GM23338 (cell line): ENCODE measurements at regions not wholly inside any gene's neighbourhood (a gene's known extent, or its start where the extent isn't known, plus 50 kb on each side); places are given as distances from the start of the nearest gene placed in this dataset.

Source experiments
- ATAC-seq: fragments of 200-7000 bp; cut with Tn5 transposase; 3 replicates; pipeline ENCODE4 v1.9.1; 2020
- DNase-seq: peaks from one replicate; pipeline ENCODE4 v3.0.0-alpha.2; 2015; ENCODE audit warnings: low spot score
- H2AFZ ChIP-seq: fragments of 200-600 bp; sonication (generic); 2 replicates; pipeline ENCODE4 v1.8.0; 2016; ENCODE audit warnings: antibody characterized with exemption, mild to moderate bottlenecking, moderate library complexity
- H3F3A ChIP-seq: fragments of 200-600 bp; sonication (generic); replicated peaks from 2 replicates; pipeline ENCODE4 v1.8.0; 2017; ENCODE audit warnings: antibody characterized with exemption, mixed run types, low read depth
- H3K27ac ChIP-seq: fragments of 200-600 bp; sonication (generic); 2 replicates; pipeline ENCODE4 v1.6.1; 2016; ENCODE audit warnings: low read depth
- H3K27me3 ChIP-seq: fragments of 200-600 bp; sonication (generic); 2 replicates; pipeline ENCODE4 v1.8.0; 2016; ENCODE audit warnings: mild to moderate bottlenecking, mixed run types, moderate library complexity; ENCODE audit not compliant: insufficient read depth
- H3K36me3 ChIP-seq: fragments of 200-600 bp; sonication (generic); 2 replicates; pipeline ENCODE4 v1.8.0; 2016; ENCODE audit warnings: mild to moderate bottlenecking; ENCODE audit not compliant: insufficient read depth
- H3K4me1 ChIP-seq: fragments of 200-600 bp; sonication (generic); 2 replicates; pipeline ENCODE4 v1.8.0; 2016; ENCODE audit warnings: mild to moderate bottlenecking, moderate library complexity; ENCODE audit not compliant: insufficient read depth
- H3K4me2 ChIP-seq: fragments of 200-600 bp; sonication (generic); 2 replicates; pipeline ENCODE4 v1.7.1; 2017; ENCODE audit warnings: mixed run types
- H3K4me3 ChIP-seq: fragments of 200-600 bp; sonication (generic); 2 replicates; pipeline ENCODE4 v1.6.1; 2016; ENCODE audit warnings: mixed run types
- H3K79me2 ChIP-seq: fragments of 200-600 bp; sonication (generic); replicated peaks from 2 replicates; pipeline ENCODE4 v1.8.0; 2017; ENCODE audit warnings: mild to moderate bottlenecking; ENCODE audit not compliant: insufficient read depth
- H3K9me2 ChIP-seq: fragments of 200-600 bp; sonication (generic); 2 replicates; pipeline ENCODE4 v1.8.0; 2017; ENCODE audit not compliant: insufficient read depth
- H4K20me1 ChIP-seq: fragments of 200-600 bp; sonication (generic); replicated peaks from 2 replicates; pipeline ENCODE4 v1.8.0; 2017; ENCODE audit warnings: mild to moderate bottlenecking; ENCODE audit not compliant: insufficient read depth
- H3K27ac Mint-ChIP-seq: 2 replicates; pipeline ENCODE4 v1.8.0; 2020; ENCODE audit warnings: inconsistent platforms, mild to moderate bottlenecking, moderate library complexity, mixed read lengths
- H3K27me3 Mint-ChIP-seq: 3 replicates; pipeline ENCODE4 v1.8.0; 2022; ENCODE audit warnings: low read depth, mild to moderate bottlenecking, moderate library complexity, mixed read lengths, inconsistent platforms; ENCODE audit not compliant: insufficient read depth, poor library complexity
- H3K36me3 Mint-ChIP-seq: 3 replicates; pipeline ENCODE4 v1.8.0; 2021; ENCODE audit warnings: low read depth, mild to moderate bottlenecking, inconsistent platforms, moderate library complexity, mixed read lengths
- H3K4me1 Mint-ChIP-seq: 3 replicates; pipeline ENCODE4 v1.8.0; 2020; ENCODE audit warnings: mild to moderate bottlenecking, inconsistent platforms, mixed read lengths
- H3K4me3 Mint-ChIP-seq: 3 replicates; pipeline ENCODE4 v1.8.0; 2021; ENCODE audit warnings: moderate library complexity, mild to moderate bottlenecking, inconsistent platforms, mixed read lengths
- H3K9me3 Mint-ChIP-seq: 3 replicates; pipeline ENCODE4 v1.8.0; 2020; ENCODE audit warnings: moderate library complexity, mild to moderate bottlenecking, inconsistent platforms, mixed read lengths
- CREB1 ChIP-seq: fragments of 250-450 bp; sonication (Bioruptor Pico); IDR thresholded peaks from 2 replicates; pipeline ENCODE4 v1.5.0; 2020; ENCODE audit warnings: low read depth, mild to moderate bottlenecking, moderate library complexity
- CTCF ChIP-seq, 2 experiments: fragments of 200-600 bp in 1 of 2; sonication (generic) in 1 of 2; conservative IDR thresholded peaks; 2 replicates each; pipeline versions ENCODE4 v1.5.1 to v1.6.1; 2016 to 2017; ENCODE audit warnings: antibody characterized with exemption in 2 of 2, low read depth in 2 of 2, mild to moderate bottlenecking in 2 of 2, moderate library complexity in 1 of 2
- ETS1 ChIP-seq: IDR thresholded peaks from 2 replicates; pipeline ENCODE4 v1.6.1; 2016; ENCODE audit warnings: antibody characterized with exemption
- EZH2 ChIP-seq: fragments of 200-600 bp; sonication (generic); IDR thresholded peaks from one replicate; pipeline ENCODE4 v1.8.0; 2017; ENCODE audit warnings: antibody characterized with exemption, mild to moderate bottlenecking, low read depth; ENCODE audit not compliant: unreplicated experiment
- EZH2phosphoT487 ChIP-seq: fragments of 200-600 bp; sonication (generic); IDR thresholded peaks from one replicate; pipeline ENCODE4 v1.8.1; 2018; ENCODE audit warnings: antibody characterized with exemption; ENCODE audit not compliant: unreplicated experiment
- JUNB ChIP-seq: IDR thresholded peaks from one replicate; pipeline ENCODE4 v1.6.1; 2016; ENCODE audit warnings: antibody characterized with exemption; ENCODE audit not compliant: unreplicated experiment
- NANOG ChIP-seq: IDR thresholded peaks from 2 replicates; pipeline ENCODE4 v1.6.1; 2016; ENCODE audit warnings: antibody characterized with exemption, borderline replicate concordance
- POLR2AphosphoS5 ChIP-seq: IDR thresholded peaks from 2 replicates; pipeline ENCODE4 v1.6.1; 2016; ENCODE audit warnings: antibody characterized with exemption, low read depth
- STAT1 ChIP-seq: IDR thresholded peaks from one replicate; pipeline ENCODE4 v1.6.1; 2016; ENCODE audit warnings: antibody characterized with exemption; ENCODE audit not compliant: unreplicated experiment
- ZNF114 ChIP-seq: fragments of 250-450 bp; sonication (Bioruptor Pico); IDR thresholded peaks from 2 replicates; pipeline ENCODE4 v1.5.0; 2020; ENCODE audit warnings: mild to moderate bottlenecking, moderate library complexity
- ZNF331 ChIP-seq: fragments of 250-450 bp; sonication (Bioruptor Pico); IDR thresholded peaks from 2 replicates; pipeline ENCODE4 v1.5.0; 2020; ENCODE audit warnings: low read depth, mild to moderate bottlenecking, moderate library complexity
- TF ChIP-seq, protein P1 (sequence below): IDR thresholded peaks from one replicate; pipeline ENCODE4 v1.6.1; 2018; ENCODE audit warnings: antibody characterized with exemption; ENCODE audit not compliant: unreplicated experiment

DNA sequence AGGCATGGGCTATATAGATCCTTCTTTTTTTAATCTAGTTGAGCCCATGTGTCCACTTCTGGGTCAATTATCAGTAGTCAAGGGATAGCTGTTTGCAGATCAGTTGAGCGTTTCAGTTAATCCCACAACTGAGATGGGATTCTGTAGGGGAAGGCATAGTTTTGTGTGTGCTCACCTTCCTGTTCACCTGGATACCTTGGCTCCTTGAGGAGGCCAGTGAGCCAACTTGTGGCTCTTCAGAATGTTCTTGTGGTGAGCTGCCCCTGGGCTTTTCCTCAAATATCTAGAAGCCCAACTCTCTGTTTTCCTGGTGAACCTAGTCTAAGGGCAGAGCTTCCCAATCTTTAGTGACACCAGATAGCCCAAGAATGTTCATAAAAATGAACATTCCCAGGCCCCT lies 302.9 kb upstream of the TBX3 start (continued):
- TF ChIP-seq, protein P1, sequence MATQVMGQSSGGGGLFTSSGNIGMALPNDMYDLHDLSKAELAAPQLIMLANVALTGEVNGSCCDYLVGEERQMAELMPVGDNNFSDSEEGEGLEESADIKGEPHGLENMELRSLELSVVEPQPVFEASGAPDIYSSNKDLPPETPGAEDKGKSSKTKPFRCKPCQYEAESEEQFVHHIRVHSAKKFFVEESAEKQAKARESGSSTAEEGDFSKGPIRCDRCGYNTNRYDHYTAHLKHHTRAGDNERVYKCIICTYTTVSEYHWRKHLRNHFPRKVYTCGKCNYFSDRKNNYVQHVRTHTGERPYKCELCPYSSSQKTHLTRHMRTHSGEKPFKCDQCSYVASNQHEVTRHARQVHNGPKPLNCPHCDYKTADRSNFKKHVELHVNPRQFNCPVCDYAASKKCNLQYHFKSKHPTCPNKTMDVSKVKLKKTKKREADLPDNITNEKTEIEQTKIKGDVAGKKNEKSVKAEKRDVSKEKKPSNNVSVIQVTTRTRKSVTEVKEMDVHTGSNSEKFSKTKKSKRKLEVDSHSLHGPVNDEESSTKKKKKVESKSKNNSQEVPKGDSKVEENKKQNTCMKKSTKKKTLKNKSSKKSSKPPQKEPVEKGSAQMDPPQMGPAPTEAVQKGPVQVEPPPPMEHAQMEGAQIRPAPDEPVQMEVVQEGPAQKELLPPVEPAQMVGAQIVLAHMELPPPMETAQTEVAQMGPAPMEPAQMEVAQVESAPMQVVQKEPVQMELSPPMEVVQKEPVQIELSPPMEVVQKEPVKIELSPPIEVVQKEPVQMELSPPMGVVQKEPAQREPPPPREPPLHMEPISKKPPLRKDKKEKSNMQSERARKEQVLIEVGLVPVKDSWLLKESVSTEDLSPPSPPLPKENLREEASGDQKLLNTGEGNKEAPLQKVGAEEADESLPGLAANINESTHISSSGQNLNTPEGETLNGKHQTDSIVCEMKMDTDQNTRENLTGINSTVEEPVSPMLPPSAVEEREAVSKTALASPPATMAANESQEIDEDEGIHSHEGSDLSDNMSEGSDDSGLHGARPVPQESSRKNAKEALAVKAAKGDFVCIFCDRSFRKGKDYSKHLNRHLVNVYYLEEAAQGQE, result no peak
- no peak for TF ChIP-seq JUNB
- TF ChIP-seq EZH2phosphoT487, result no peak
- TF ChIP-seq ZNF331 (CRISPR knock-in tag), result no peak
- no peak for TF ChIP-seq ETS1
- no peak for TF ChIP-seq ZNF114 (CRISPR knock-in tag)
- TF ChIP-seq CTCF (conservative IDR thresholded peaks at IDR 0.05; ENCODE audit: low read depth in 2 of 2), result no peak
- TF ChIP-seq STAT1, result no peak
- no peak for TF ChIP-seq NANOG
- no peak for TF ChIP-seq CREB1 (CRISPR knock-in tag)
- TF ChIP-seq POLR2AphosphoS5, result no peak

DNA sequence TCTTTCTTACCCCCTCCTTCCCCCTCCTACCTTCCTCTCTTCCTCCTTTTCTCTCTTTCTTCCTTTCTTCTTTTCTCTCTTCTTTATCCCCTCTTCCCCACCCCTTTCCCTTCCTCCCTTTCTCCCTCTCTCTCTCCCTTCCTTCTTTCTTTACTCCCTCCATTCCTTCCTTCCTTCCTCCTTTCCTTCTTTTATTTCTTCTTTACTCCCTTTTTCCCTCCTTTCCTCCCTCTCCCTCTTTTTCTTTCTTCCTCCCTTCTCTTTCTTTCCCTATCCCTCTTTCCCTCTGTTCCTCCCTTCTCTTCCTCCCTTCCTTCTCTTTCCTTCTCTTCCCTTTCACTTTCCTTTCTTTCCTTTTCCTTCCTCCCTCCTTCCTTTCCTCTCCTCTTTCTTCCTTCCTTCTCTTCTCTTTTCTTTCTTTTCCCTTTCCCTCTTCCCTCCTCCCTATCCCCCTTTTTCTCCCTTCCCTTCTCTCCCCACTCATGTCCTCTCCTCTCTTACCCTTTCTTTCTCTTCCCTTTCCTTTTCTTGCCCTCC lies 302.3 kb upstream of the TBX3 start:
- H3K27me3 ChIP-seq, result no peaks in the 10 kb centered on the region
- no peak overlapping the region for H3K4me2 ChIP-seq
- peaks cover 3% of the 10 kb centered on the region; the same call in 1 of the 3 replicates for H3K4me1 Mint-ChIP-seq
- H3K4me3 ChIP-seq, result no peak overlapping the region
- no peak overlapping the region for H3K4me3 Mint-ChIP-seq
- no peak overlapping the region for H2AFZ ChIP-seq
- no peaks in the 10 kb centered on the region; the same call in 1 of the 3 replicates for H3K9me3 Mint-ChIP-seq
- H3K79me2 ChIP-seq, result no peaks in the 10 kb centered on the region
- no peak for DNase-seq
- H3K9me2 ChIP-seq, result no peaks in the 10 kb centered on the region
- H3K36me3 ChIP-seq, result no peaks in the 10 kb centered on the region
- H3K4me1 ChIP-seq, result no peaks in the 10 kb centered on the region
- H3F3A ChIP-seq, result no peaks in the 10 kb centered on the region
- H4K20me1 ChIP-seq, result no peaks in the 10 kb centered on the region
- no peak overlapping the region for H3K27ac Mint-ChIP-seq
- ATAC-seq, result no peak
- no peak overlapping the region for H3K27ac ChIP-seq
- no peaks in the 10 kb centered on the region for H3K27me3 Mint-ChIP-seq
- no peaks in the 10 kb centered on the region for H3K36me3 Mint-ChIP-seq
- no peak for TF ChIP-seq JUNB
- no peak for TF ChIP-seq ZNF331 (CRISPR knock-in tag)
- TF ChIP-seq POLR2AphosphoS5, result no peak
- no peak for TF ChIP-seq EZH2
- TF ChIP-seq CTCF (conservative IDR thresholded peaks at IDR 0.05; ENCODE audit: low read depth in 2 of 2), result no peak
- TF ChIP-seq EZH2phosphoT487, result no peak
- TF ChIP-seq, protein P1, result no peak
- TF ChIP-seq ZNF114 (CRISPR knock-in tag), result no peak
- TF ChIP-seq ETS1, result no peak
- no peak for TF ChIP-seq NANOG
